ENCODE measurements at regions not wholly inside any gene's neighbourhood (a gene's known extent, or its start where the extent isn't known, plus 50 kb on each side); places are given as distances from the start of the nearest gene placed in this dataset.

GRCh38 chr5:6218116-6218515, 160.2 kb downstream of the MED10 start:
- no peak for TF ChIP-seq EZH2 (IDR thresholded peaks at IDR 0.05; ENCODE audit: insufficient read depth, poor library complexity, severe bottlenecking)
- TF ChIP-seq EZH2phosphoT487 (IDR thresholded peaks at IDR 0.05; ENCODE audit: insufficient read depth, low read depth): no peak

All from GM23248 (cell line).